Lower leg skin (tissue), 4 donors: ENCODE measurements at regions not wholly inside any gene's neighbourhood (a gene's known extent, or its start where the extent isn't known, plus 50 kb on each side); places are given as distances from the start of the nearest gene placed in this dataset.

Experiments used
- DNase-seq, 2 donors: peaks; one replicate each; pipeline ENCODE4 v3.0.0-alpha.2; 2019; ENCODE audit warnings: low spot score in 2 of 2
- H3K4me3 ChIP-seq: fragments of 200-600 bp; sonication (generic); 2 replicates; pipeline ENCODE4 v1.5.1; 2017; ENCODE audit warnings: mild to moderate bottlenecking, low read depth; ENCODE audit not compliant: poor library complexity, severe bottlenecking
- POLR2A ChIP-seq, 2 donors: fragments of 450-650 bp; IDR thresholded peaks; one replicate each; pipeline ENCODE4 v1.6.1; 2016 to 2017; ENCODE audit warnings: antibody characterized with exemption in 2 of 2, mild to moderate bottlenecking in 1 of 2, moderate library complexity in 1 of 2
- WGBS, 2 donors: methylation state at CpG; one replicate each; pipeline ENCODE4 v1.1.5; 2018; 5-methylcytosine and 5-hydroxymethylcytosine counted together
- intact Hi-C: fragments of 100-400 bp; cut with DNase I; formaldehyde crosslinking; loops from one replicate; pipeline ENCODE4 v1.15.0; 2023; ENCODE audit warnings: low total_unique reads
- TF ChIP-seq, protein P1 (sequence below), 3 donors: fragments of 450-650 bp; IDR thresholded peaks; one replicate each; pipeline ENCODE4 v1.5.1; 2016; ENCODE audit warnings: antibody characterized with exemption in 3 of 3, mild to moderate bottlenecking in 3 of 3, moderate library complexity in 2 of 3

- intact Hi-C loops, result no loop called here
- 86 to 92% methylated on average over 15 to 16 of the region's 16 CpGs for WGBS, 2 donors
- H3K4me3 ChIP-seq, result no peak overlapping the region
- TF ChIP-seq, protein P1, sequence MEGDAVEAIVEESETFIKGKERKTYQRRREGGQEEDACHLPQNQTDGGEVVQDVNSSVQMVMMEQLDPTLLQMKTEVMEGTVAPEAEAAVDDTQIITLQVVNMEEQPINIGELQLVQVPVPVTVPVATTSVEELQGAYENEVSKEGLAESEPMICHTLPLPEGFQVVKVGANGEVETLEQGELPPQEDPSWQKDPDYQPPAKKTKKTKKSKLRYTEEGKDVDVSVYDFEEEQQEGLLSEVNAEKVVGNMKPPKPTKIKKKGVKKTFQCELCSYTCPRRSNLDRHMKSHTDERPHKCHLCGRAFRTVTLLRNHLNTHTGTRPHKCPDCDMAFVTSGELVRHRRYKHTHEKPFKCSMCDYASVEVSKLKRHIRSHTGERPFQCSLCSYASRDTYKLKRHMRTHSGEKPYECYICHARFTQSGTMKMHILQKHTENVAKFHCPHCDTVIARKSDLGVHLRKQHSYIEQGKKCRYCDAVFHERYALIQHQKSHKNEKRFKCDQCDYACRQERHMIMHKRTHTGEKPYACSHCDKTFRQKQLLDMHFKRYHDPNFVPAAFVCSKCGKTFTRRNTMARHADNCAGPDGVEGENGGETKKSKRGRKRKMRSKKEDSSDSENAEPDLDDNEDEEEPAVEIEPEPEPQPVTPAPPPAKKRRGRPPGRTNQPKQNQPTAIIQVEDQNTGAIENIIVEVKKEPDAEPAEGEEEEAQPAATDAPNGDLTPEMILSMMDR (IDR thresholded peaks at IDR 0.05), result no peak
- no peak for TF ChIP-seq POLR2A (IDR thresholded peaks at IDR 0.05)
- DNase-seq, result peak in 1 of 2 donors; percentile 63
Measured at GRCh38 chr22:49244466-49245420, 582.9 kb downstream of the BRD1 start.

- WGBS, 2 donors, result 81 to 93% methylated on average over 3 to 7 of the region's 7 CpGs
- H3K4me3 ChIP-seq, result no peak overlapping the region
- intact Hi-C loops, result no loop called here
- DNase-seq, result peak in 1 of 2 donors; percentile 69
- TF ChIP-seq, protein P1 (IDR thresholded peaks at IDR 0.05), result no peak
Measured at GRCh38 chr22:49243965-49244364, 583.7 kb downstream of the BRD1 start.

DNA sequence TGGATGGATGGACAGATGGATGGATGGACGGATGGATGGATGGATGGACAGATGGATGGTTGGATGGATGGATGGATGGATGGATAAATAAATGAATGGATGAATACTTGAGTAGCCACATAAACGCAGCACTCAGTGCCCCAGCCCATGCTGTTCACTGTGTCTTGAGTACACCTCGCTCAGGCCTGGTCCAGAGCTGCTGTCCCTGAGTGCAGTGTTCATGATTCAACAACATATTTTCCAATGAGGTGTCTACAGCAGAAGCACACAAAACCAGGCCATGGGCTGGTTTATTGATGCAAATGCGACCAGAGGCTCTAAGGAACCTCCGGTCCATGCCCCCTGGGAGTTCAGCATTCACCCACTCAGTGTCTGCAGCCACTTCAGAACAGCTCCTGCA, 584.3 kb downstream of the BRD1 start:
- intact Hi-C loops, result no loop called here
- H3K4me3 ChIP-seq, result no peak overlapping the region
- peak in 1 of 2 donors; percentile 18 for DNase-seq
- WGBS, 2 donors, result 93 to 95% methylated on average over 5 of the region's 5 CpGs
- no peak for TF ChIP-seq POLR2A (IDR thresholded peaks at IDR 0.05)
- TF ChIP-seq, protein P1 (IDR thresholded peaks at IDR 0.05), result no peak

DNA sequence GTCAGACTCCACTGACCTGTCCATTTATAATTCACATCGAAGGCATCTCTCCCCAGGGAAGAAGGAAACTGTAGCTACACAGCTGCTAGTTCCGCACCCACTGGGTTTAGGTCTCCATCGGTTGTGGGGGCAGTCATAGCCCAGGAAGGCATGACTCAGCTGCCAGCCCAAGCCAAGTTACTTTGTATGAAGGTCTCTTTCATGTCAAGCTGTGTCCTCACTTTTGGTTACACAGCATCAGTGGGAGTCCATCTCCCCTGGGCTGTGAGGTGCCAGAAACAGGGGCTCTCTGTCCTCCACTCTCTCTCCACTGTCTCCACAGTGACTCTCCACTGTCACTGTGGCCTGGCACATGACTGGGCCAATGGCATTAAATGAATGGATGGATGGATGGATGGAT, 585.2 kb downstream of the BRD1 start:
- TF ChIP-seq, protein P1 (IDR thresholded peaks at IDR 0.05), result no peak
- no peak for TF ChIP-seq POLR2A (IDR thresholded peaks at IDR 0.05)
- intact Hi-C loops, result no loop called here
- DNase-seq, result peak in 1 of 2 donors; percentile 39
- WGBS, 2 donors, result 86 to 89% methylated on average over 3 of the region's 3 CpGs
- H3K4me3 ChIP-seq, result no peak overlapping the region

- TF ChIP-seq, protein P1 (IDR thresholded peaks at IDR 0.05), result no peak
- no peak for TF ChIP-seq POLR2A (IDR thresholded peaks at IDR 0.05)
- 85% methylated on average over 31 of the region's 31 CpGs for WGBS, 2 donors
- peak in 1 of 2 donors; percentile 79 for DNase-seq
- H3K4me3 ChIP-seq, result no peak overlapping the region
- intact Hi-C loops, result no loop called here
Measured at GRCh38 chr22:49241174-49241851, 586.4 kb downstream of the BRD1 start.
